Transverse colon (tissue), 4 donors: ENCODE measurements at regions not wholly inside any gene's neighbourhood (a gene's known extent, or its start where the extent isn't known, plus 50 kb on each side); places are given as distances from the start of the nearest gene placed in this dataset.

Experiments
- DNase-seq: peaks from one replicate; pipeline ENCODE4 v3.0.0-alpha.2; 2019
- H3K27ac ChIP-seq, 4 donors: fragments of 200-600 bp; sonication (generic); 2 replicates each; pipeline ENCODE4 v1.5.1; 2016 to 2018; ENCODE audit warnings: inconsistent platforms in 4 of 4
- H3K27me3 ChIP-seq: fragments of 200-600 bp; sonication (generic); 2 replicates; pipeline ENCODE4 v1.5.1; 2017; ENCODE audit warnings: inconsistent platforms
- H3K36me3 ChIP-seq, 4 donors: fragments of 200-600 bp; sonication (generic); 2 replicates each; pipeline ENCODE4 v1.5.1; 2017 to 2019; ENCODE audit warnings: inconsistent platforms in 4 of 4
- H3K4me1 ChIP-seq, 4 donors: fragments of 200-600 bp; sonication (generic); 2 replicates each; pipeline ENCODE4 v1.5.1; 2017 to 2020; ENCODE audit warnings: inconsistent platforms in 4 of 4
- H3K4me3 ChIP-seq, 4 donors: fragments of 200-600 bp; sonication (generic); 1 replicate in 1 of 4; 2 replicates in 3 of 4; pipeline versions ENCODE4 v1.5.1 to v1.6.1; 2017 to 2019; ENCODE audit warnings: inconsistent platforms in 4 of 4
- H3K9me3 ChIP-seq, 2 donors: fragments of 200-600 bp; sonication (generic); 2 replicates each; pipeline ENCODE4 v1.5.1; 2017 to 2019; ENCODE audit warnings: inconsistent platforms in 2 of 2
- EP300 ChIP-seq: sonication (generic); formaldehyde crosslinking; IDR thresholded peaks from one replicate; pipeline ENCODE4 v1.6.1; 2017; ENCODE audit warnings: antibody characterized with exemption, low read depth
- POLR2A ChIP-seq: fragments of 450-650 bp; IDR thresholded peaks from one replicate; pipeline ENCODE4 v1.6.1; 2016; ENCODE audit warnings: antibody characterized with exemption, mild to moderate bottlenecking, moderate library complexity
- POLR2AphosphoS5 ChIP-seq, 3 donors: sonication (generic); formaldehyde crosslinking; IDR thresholded peaks; one replicate each; pipeline ENCODE4 v1.6.1; 2016; ENCODE audit warnings: antibody characterized with exemption in 3 of 3
- WGBS, 2 donors: methylation state at CpG; one replicate each; pipeline ENCODE4 v1.1.5; 2018; ENCODE audit warnings: low coverage in 1 of 2; 5-methylcytosine and 5-hydroxymethylcytosine counted together
- in situ Hi-C, 4 donors: fragments of 200-750 bp; cut with MboI; loops; one replicate each; pipeline versions ENCODE4 v1.15.0 to v1.15.1; 2017; ENCODE audit warnings: low sequenced_read_pairs in 3 of 4, low pct_ligation_motif_present in 1 of 4, low pct_unique_long_range_greater_than_20kb in 1 of 4
- intact Hi-C: fragments of 100-400 bp; cut with DNase I; formaldehyde crosslinking; loops from one replicate; pipeline ENCODE4 v1.15.1; 2023; ENCODE audit warnings: low total_unique reads
- TF ChIP-seq, protein P1 (sequence below), 5 experiments: fragments of 200-600 bp in 3 of 5; fragments of 450-650 bp in 2 of 5; sonication (generic) in 3 of 5; IDR thresholded peaks; 1 replicate in 2 of 5; 2 replicates in 3 of 5; pipeline ENCODE4 v1.5.1; 2016 to 2017; ENCODE audit warnings: antibody characterized with exemption in 5 of 5, inconsistent platforms in 3 of 5, mild to moderate bottlenecking in 2 of 5, moderate library complexity in 1 of 5

DNA sequence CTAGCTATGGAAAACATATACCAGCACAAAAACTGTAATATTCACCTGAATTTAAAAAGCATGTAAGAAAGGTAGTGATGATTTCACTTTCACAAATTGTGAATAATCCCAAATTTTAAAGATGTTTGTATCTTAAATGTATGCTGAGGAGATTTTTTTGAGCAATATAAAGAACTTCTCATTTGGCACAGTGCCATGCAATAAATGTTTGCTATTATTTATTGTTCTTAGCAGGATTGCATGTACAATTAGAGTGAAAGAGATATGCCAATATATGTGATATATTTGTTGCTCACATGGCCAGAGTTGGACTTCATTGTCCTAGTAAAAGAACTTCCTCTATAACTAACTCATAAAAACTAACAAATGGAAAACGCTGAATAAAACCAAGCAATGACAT lies 895.1 kb upstream of the KCND2 start:
- Histone ChIP-seq H3K27me3 (no peaks in the 10 kb centered on the region), H3K9me3 (no peaks in the 10 kb centered on the region), H3K4me1 (no peaks in the 10 kb centered on the region), H3K27ac (no peak overlapping the region), H3K4me3 (no peak overlapping the region), H3K36me3 (no peaks in the 10 kb centered on the region)
- intact Hi-C loops (no loop called here), in situ Hi-C loops (no loop called here)
- 45 to 61% methylated on average over 1 of the region's 1 CpG for WGBS, 2 donors
- no peak for TF ChIP-seq POLR2A
- TF ChIP-seq, protein P1, sequence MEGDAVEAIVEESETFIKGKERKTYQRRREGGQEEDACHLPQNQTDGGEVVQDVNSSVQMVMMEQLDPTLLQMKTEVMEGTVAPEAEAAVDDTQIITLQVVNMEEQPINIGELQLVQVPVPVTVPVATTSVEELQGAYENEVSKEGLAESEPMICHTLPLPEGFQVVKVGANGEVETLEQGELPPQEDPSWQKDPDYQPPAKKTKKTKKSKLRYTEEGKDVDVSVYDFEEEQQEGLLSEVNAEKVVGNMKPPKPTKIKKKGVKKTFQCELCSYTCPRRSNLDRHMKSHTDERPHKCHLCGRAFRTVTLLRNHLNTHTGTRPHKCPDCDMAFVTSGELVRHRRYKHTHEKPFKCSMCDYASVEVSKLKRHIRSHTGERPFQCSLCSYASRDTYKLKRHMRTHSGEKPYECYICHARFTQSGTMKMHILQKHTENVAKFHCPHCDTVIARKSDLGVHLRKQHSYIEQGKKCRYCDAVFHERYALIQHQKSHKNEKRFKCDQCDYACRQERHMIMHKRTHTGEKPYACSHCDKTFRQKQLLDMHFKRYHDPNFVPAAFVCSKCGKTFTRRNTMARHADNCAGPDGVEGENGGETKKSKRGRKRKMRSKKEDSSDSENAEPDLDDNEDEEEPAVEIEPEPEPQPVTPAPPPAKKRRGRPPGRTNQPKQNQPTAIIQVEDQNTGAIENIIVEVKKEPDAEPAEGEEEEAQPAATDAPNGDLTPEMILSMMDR (IDR thresholded peaks at IDR 0.05), result no peak
- no peak for TF ChIP-seq EP300
- TF ChIP-seq POLR2AphosphoS5 (IDR thresholded peaks at IDR 0.05), result no peak
- no peak for DNase-seq

DNA sequence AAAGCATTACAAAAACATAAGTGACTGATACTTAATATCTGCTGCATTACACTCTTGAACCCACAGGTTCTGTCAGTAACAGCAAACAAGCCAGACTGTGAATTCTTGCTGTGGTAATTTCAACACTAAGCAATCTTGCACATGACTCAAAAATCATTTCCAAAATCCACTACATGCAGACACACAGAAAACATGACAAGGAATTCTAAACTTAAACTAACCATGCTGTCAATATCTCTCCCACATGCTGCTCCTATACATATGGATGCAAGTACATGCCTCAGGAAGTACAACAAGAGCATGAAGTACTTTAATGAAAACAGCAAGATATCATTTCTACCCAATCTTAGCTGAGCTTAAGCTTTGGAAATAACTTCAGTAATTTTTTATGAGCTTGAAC lies 890.2 kb upstream of the KCND2 start:
- DNase-seq, result no peak
- Histone ChIP-seq H3K27me3 (no peaks in the 10 kb centered on the region), H3K4me3 (no peak overlapping the region), H3K4me1 (no peaks in the 10 kb centered on the region), H3K9me3 (no peaks in the 10 kb centered on the region), H3K27ac (no peak overlapping the region), H3K36me3 (no peaks in the 10 kb centered on the region)
- in situ Hi-C loops (no loop called here), intact Hi-C loops (no loop called here)
- TF ChIP-seq POLR2A, result no peak
- TF ChIP-seq, protein P1 (IDR thresholded peaks at IDR 0.05), result no peak
- no peak for TF ChIP-seq EP300
- no peak for TF ChIP-seq POLR2AphosphoS5 (IDR thresholded peaks at IDR 0.05)

DNA sequence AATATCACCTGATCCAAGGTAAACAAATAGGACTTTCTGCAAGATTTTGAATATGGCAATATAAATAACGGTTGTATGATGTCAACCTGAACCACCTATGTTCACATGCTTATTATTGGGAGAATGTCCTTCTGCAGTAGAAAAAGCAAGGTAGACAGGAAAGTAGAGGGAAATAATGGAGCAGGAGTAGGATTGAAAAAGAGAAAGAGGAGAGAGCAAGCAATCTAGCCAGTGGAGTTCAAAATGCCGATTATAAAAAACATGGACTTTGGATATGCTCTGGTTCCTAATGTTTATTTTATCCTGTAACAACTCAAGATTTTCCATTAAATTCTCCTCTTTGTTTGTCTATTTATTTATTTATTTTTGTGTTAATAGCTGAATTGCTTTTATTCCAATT lies 878.0 kb upstream of the KCND2 start:
- no peak for TF ChIP-seq POLR2AphosphoS5 (IDR thresholded peaks at IDR 0.05)
- no peak for DNase-seq
- in situ Hi-C loops (no loop called here), intact Hi-C loops (no loop called here)
- Histone ChIP-seq H3K4me1 (no peaks in the 10 kb centered on the region), H3K36me3 (no peaks in the 10 kb centered on the region), H3K27ac (no peak overlapping the region), H3K4me3 (no peak overlapping the region), H3K27me3 (no peaks in the 10 kb centered on the region), H3K9me3 (no peaks in the 10 kb centered on the region)
- WGBS, 2 donors, result 48 to 80% methylated on average over 2 of the region's 2 CpGs

DNA sequence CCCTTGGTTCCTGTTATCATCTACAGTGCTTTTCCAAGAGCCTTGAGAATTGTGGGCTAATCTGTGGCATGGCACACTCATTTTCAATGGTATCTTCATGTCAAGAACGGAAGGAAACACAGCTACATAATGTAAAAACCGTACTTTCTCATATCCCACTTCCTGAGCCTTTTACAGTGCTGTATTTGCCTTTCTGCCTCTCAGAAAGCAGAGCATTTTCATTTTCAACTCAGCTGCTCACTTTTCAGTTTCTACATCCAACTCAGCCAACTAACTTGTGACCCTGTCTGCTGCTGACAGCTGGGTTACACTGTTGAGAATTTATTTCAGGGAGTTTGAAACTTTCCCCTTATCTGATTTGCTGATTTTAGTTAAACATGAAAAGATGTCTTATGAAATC lies 875.8 kb upstream of the KCND2 start:
- 38 to 42% methylated on average over 2 of the region's 2 CpGs for WGBS, 2 donors
- Histone ChIP-seq H3K27ac (no peak overlapping the region), H3K36me3 (no peaks in the 10 kb centered on the region), H3K4me3 (no peak overlapping the region), H3K4me1 (no peaks in the 10 kb centered on the region), H3K9me3 (no peaks in the 10 kb centered on the region), H3K27me3 (no peaks in the 10 kb centered on the region)
- DNase-seq, result no peak
- intact Hi-C loops, result no loop called here
- no peak for TF ChIP-seq EP300
- TF ChIP-seq, protein P1 (IDR thresholded peaks at IDR 0.05), result no peak
- TF ChIP-seq POLR2A, result no peak
- no peak for TF ChIP-seq POLR2AphosphoS5 (IDR thresholded peaks at IDR 0.05)
- in situ Hi-C loops, result no loop called here

DNA sequence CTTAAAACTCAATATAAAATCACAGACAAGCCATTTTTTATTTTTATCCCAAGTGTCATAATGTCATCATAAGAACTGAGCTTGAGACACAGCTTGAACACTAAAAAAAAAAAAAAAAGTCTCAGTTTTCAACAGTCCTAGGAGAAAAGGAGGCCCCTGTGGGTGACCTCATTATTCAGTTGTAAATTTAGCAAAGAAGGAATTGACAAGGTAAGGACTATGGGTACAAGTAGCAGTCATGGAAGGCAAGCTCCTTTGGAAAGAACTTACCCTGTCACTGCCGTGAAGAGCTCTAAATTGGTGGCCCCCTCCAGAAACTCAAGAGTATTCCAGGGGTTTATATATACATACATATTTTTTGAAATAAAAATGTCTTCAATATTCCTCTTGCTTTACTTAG lies 864.4 kb upstream of the KCND2 start:
- H3K4me1 ChIP-seq, result no peaks in the 10 kb centered on the region
- no peak overlapping the region for H3K4me3 ChIP-seq
- H3K9me3 ChIP-seq, result no peaks in the 10 kb centered on the region
- no peaks in the 10 kb centered on the region for H3K36me3 ChIP-seq
- no peak for DNase-seq
- 71 to 77% methylated on average over 1 of the region's 1 CpG for WGBS, 2 donors
- no peak overlapping the region for H3K27ac ChIP-seq
- intact Hi-C loops, result no loop called here
- no peak for TF ChIP-seq POLR2AphosphoS5 (IDR thresholded peaks at IDR 0.05)
- no peaks in the 10 kb centered on the region for H3K27me3 ChIP-seq
- in situ Hi-C loops, result no loop called here
